HCT116 (cell line): ENCODE measurements at regions not wholly inside any gene's neighbourhood (a gene's known extent, or its start where the extent isn't known, plus 50 kb on each side); places are given as distances from the start of the nearest gene placed in this dataset.

Experiments
- ATAC-seq: fragments of 200-7000 bp; cut with Tn5 transposase; 2 replicates; pipeline ENCODE4 v1.9.1; 2020; ENCODE audit warnings: mild to moderate bottlenecking, moderate library complexity
- BruUV-seq: library from RNA; stranded (reverse); fragments of 400-500 nt; replicated peaks from 2 replicates; lab custom pipeline; 2021; lab: Mats Ljungman, UMichigan
- CTCF ChIA-PET: fragments of 300-600 bp; sonication (Branson Sonifier 250); formaldehyde crosslinking; loops from one replicate; lab custom pipeline; 2021; ENCODE audit warnings: antibody characterized with exemption; lab: Charles Lee
- POLR2A ChIA-PET: fragments of 300-600, 350-600 bp; sonication (Branson Sonifier 250); formaldehyde crosslinking; loops from one replicate; lab custom pipeline; 2021; ENCODE audit warnings: antibody characterized with exemption; lab: Charles Lee
- RAD21 ChIA-PET, 2 experiments: fragments of 300-600 bp; sonication (Branson Sonifier 250); formaldehyde crosslinking; loops; one replicate each; lab custom pipeline; 2023; ENCODE audit warnings: low total read pairs in 2 of 2; ENCODE audit not compliant: uncharacterized antibody in 2 of 2, unreplicated experiment in 2 of 2, low non-redundant PET in 1 of 2; lab: Charles Lee
- DNase-seq: peaks from one replicate; pipeline ENCODE4 v3.0.0-alpha.2; 2010; ENCODE audit warnings: low read depth, low spot score
- H2AFZ ChIP-seq: fragments of 200-600 bp; shearing (Covaris generic), sonication (generic); 2 replicates; pipeline ENCODE4 v1.6.1; 2017; ENCODE audit warnings: low read depth, mixed run types, mixed read lengths, antibody characterized with exemption, low read length; ENCODE audit not compliant: poor library complexity, severe bottlenecking
- H3K27ac ChIP-seq: 2 replicates; pipeline ENCODE4 v1.5.1; 2012; ENCODE audit warnings: low read depth, low read length
- H3K27me3 ChIP-seq: fragments of 200-600 bp; sonication (generic); 2 replicates; pipeline ENCODE4 v1.6.1; 2016; ENCODE audit warnings: mixed run types, low read length, mixed read lengths; ENCODE audit not compliant: insufficient read depth
- H3K36me3 ChIP-seq, 2 experiments: fragments of 200-500 bp in 1 of 2; fragments of 200-600 bp in 1 of 2; sonication (Bioruptor generic) in 1 of 2; sonication (generic) in 1 of 2; 2 replicates each; pipeline versions ENCODE4 v1.5.1 to v1.6.1; 2014 to 2016; ENCODE audit warnings: low read length in 2 of 2, inconsistent platforms in 1 of 2, mixed read lengths in 1 of 2, mixed run types in 1 of 2; ENCODE audit not compliant: insufficient read depth in 2 of 2, control insufficient read depth in 1 of 2
- H3K4me1 ChIP-seq, 2 experiments: fragments of 200-600 bp in 1 of 2; sonication (generic) in 1 of 2; 2 replicates each; pipeline versions ENCODE4 v1.5.1 to v1.6.1; 2012 to 2017; ENCODE audit warnings: low read length in 2 of 2, inconsistent platforms in 1 of 2, mild to moderate bottlenecking in 1 of 2, mixed read lengths in 1 of 2, mixed run types in 1 of 2, moderate library complexity in 1 of 2; ENCODE audit not compliant: insufficient read depth in 2 of 2, control insufficient read depth in 1 of 2
- H3K4me2 ChIP-seq: fragments of 200-600 bp; sonication (generic); 2 replicates; pipeline ENCODE4 v1.6.1; 2017; ENCODE audit warnings: mixed run types, low read length, mixed read lengths
- H3K4me3 ChIP-seq, 2 experiments: fragments of 200-600 bp in 1 of 2; sonication (generic) in 1 of 2; replicated peaks in 1 of 2; 2 replicates each; pipeline ENCODE4 v1.5.1; 2011 to 2016; ENCODE audit warnings: low read length in 2 of 2, control low read depth in 1 of 2, low read depth in 1 of 2, mild to moderate bottlenecking in 1 of 2, mixed read lengths in 1 of 2, mixed run types in 1 of 2
- H3K79me2 ChIP-seq: fragments of 200-600 bp; sonication (generic); 2 replicates; pipeline ENCODE4 v1.6.1; 2017; ENCODE audit warnings: mild to moderate bottlenecking, mixed run types, low read length, moderate library complexity, mixed read lengths; ENCODE audit not compliant: insufficient read depth
- H3K9ac ChIP-seq: fragments of 200-600 bp; sonication (generic); 2 replicates; pipeline ENCODE4 v1.6.1; 2016; ENCODE audit warnings: low read length, mixed read lengths
- H3K9me2 ChIP-seq: fragments of 200-600 bp; sonication (generic), shearing (Covaris generic); 2 replicates; pipeline ENCODE4 v1.6.1; 2017; ENCODE audit warnings: mixed run types, mild to moderate bottlenecking, moderate library complexity; ENCODE audit not compliant: insufficient read depth
- H3K9me3 ChIP-seq, 2 experiments: fragments of 200-500 bp in 1 of 2; fragments of 200-600 bp in 1 of 2; sonication (Bioruptor generic) in 1 of 2; sonication (generic) in 1 of 2; 2 replicates each; pipeline ENCODE4 v1.6.1; 2014 to 2017; ENCODE audit warnings: low read length in 2 of 2, mixed read lengths in 2 of 2, inconsistent platforms in 1 of 2, low read depth in 1 of 2, mild to moderate bottlenecking in 1 of 2, mixed run types in 1 of 2, moderate library complexity in 1 of 2; ENCODE audit not compliant: control insufficient read depth in 1 of 2, insufficient read depth in 1 of 2
- H4K20me1 ChIP-seq: fragments of 200-600 bp; sonication (generic), shearing (Covaris generic); 2 replicates; pipeline ENCODE4 v1.6.1; 2017; ENCODE audit warnings: mixed run types, mild to moderate bottlenecking, moderate library complexity; ENCODE audit not compliant: insufficient read depth
- ATF3 ChIP-seq: IDR thresholded peaks from 2 replicates; pipeline ENCODE4 v1.6.1; 2012
- CBX3 ChIP-seq: IDR thresholded peaks from 2 replicates; pipeline ENCODE4 v1.6.1; 2012; ENCODE audit warnings: low read depth
- CEBPB ChIP-seq: IDR thresholded peaks from 2 replicates; pipeline ENCODE4 v1.6.1; 2012; ENCODE audit warnings: low read depth
- EGR1 ChIP-seq: IDR thresholded peaks from 2 replicates; pipeline ENCODE4 v1.6.1; 2012; ENCODE audit warnings: low read depth
- ELF1 ChIP-seq: IDR thresholded peaks from 2 replicates; pipeline ENCODE4 v1.6.1; 2012; ENCODE audit warnings: low read depth, borderline replicate concordance
- EZH2phosphoT487 ChIP-seq: fragments of 200-600 bp; IDR thresholded peaks from 2 replicates; pipeline ENCODE4 v1.6.1; 2018; ENCODE audit warnings: antibody characterized with exemption, borderline replicate concordance
- FOSL1 ChIP-seq: IDR thresholded peaks from 2 replicates; pipeline ENCODE4 v1.6.1; 2012; ENCODE audit warnings: low read depth
- JUND ChIP-seq: IDR thresholded peaks from 2 replicates; pipeline ENCODE4 v1.6.1; 2012
- MAX ChIP-seq: IDR thresholded peaks from 2 replicates; pipeline ENCODE4 v1.6.1; 2012
- RAD21 ChIP-seq: IDR thresholded peaks from 2 replicates; pipeline ENCODE4 v1.6.1; 2012; ENCODE audit warnings: low read depth, mild to moderate bottlenecking
- SIN3A ChIP-seq: IDR thresholded peaks from 2 replicates; pipeline ENCODE4 v1.6.1; 2012; ENCODE audit warnings: low read depth
- SP1 ChIP-seq: IDR thresholded peaks from 2 replicates; pipeline ENCODE4 v1.6.1; 2012; ENCODE audit warnings: low read depth
- SRF ChIP-seq: IDR thresholded peaks from 2 replicates; pipeline ENCODE4 v1.6.1; 2012; ENCODE audit warnings: low read depth
- TCF7L2 ChIP-seq: IDR thresholded peaks from 2 replicates; pipeline ENCODE4 v1.7.0; 2011; ENCODE audit warnings: borderline replicate concordance, inconsistent platforms; ENCODE audit not compliant: insufficient read depth, insufficient read length; ENCODE audit errors: extremely low read depth
- YY1 ChIP-seq: IDR thresholded peaks from 2 replicates; pipeline ENCODE4 v1.6.1; 2011; ENCODE audit warnings: low read length, low read depth, moderate library complexity, mild to moderate bottlenecking; ENCODE audit not compliant: insufficient replicate concordance; ENCODE audit errors: extremely low read depth
- intact Hi-C: fragments of 100-400 bp; cut with micrococcal nuclease; formaldehyde crosslinking; loops from 2 replicates; pipeline ENCODE4 v1.10.0; 2022
- TF ChIP-seq, protein P1 (sequence below): IDR thresholded peaks from 2 replicates; pipeline ENCODE4 v1.6.1; 2011; ENCODE audit warnings: mild to moderate bottlenecking, low read length, moderate library complexity; ENCODE audit not compliant: insufficient replicate concordance; ENCODE audit errors: extremely low read depth
- TF ChIP-seq, protein P2 (sequence below): IDR thresholded peaks from 2 replicates; pipeline ENCODE4 v1.6.1; 2012; ENCODE audit warnings: low read depth

DNA sequence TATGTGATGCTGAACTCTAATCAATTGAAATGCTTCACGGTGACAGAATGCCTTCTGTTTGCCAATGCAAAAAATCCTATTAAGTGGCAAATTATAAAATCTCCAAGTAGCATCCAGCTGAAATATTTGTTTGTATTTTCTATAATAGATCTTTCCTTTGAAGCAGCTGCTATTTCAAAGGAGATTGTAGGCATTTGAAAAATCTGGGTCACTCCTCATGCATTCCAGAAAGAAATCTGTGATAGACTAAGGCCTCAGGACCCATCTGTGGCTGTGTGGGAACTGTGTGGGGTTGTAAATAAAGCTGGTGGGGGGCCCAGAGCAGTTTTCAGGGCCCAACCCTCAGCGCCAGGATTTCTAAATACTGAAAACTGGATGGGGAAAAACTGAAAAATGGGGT, 216.9 kb upstream of the ARG1 start:
- no peak for DNase-seq
- POLR2A ChIA-PET = no interaction called here
- Histone ChIP-seq H3K9me2 (no peaks in the 10 kb centered on the region), H3K9ac (no peak overlapping the region), H3K4me2 (no peak overlapping the region), H2AFZ (no peak overlapping the region), H3K36me3 (no peaks in the 10 kb centered on the region), H3K79me2 (no peaks in the 10 kb centered on the region), H4K20me1 (no peaks in the 10 kb centered on the region), H3K27me3 (no peaks in the 10 kb centered on the region), H3K4me3 (no peak overlapping the region), H3K27ac (no peak overlapping the region), H3K4me1 (no peaks in the 10 kb centered on the region), H3K9me3 (no peaks in the 10 kb centered on the region)
- RAD21 ChIA-PET = no interaction called here
- no peak for ATAC-seq
- no TSS peak for BruUV-seq
- intact Hi-C loops = no loop called here
- CTCF ChIA-PET = no interaction called here
- TF ChIP-seq ATF3 (no peak), SIN3A (no peak), EGR1 (no peak), TCF7L2 (no peak), YY1 (no peak), MAX (no peak), RAD21 (no peak), SRF (no peak), CEBPB (no peak), ELF1 (no peak), FOSL1 (no peak), EZH2phosphoT487 (no peak), JUND (no peak), SP1 (no peak), CBX3 (no peak)
- TF ChIP-seq, protein P1, sequence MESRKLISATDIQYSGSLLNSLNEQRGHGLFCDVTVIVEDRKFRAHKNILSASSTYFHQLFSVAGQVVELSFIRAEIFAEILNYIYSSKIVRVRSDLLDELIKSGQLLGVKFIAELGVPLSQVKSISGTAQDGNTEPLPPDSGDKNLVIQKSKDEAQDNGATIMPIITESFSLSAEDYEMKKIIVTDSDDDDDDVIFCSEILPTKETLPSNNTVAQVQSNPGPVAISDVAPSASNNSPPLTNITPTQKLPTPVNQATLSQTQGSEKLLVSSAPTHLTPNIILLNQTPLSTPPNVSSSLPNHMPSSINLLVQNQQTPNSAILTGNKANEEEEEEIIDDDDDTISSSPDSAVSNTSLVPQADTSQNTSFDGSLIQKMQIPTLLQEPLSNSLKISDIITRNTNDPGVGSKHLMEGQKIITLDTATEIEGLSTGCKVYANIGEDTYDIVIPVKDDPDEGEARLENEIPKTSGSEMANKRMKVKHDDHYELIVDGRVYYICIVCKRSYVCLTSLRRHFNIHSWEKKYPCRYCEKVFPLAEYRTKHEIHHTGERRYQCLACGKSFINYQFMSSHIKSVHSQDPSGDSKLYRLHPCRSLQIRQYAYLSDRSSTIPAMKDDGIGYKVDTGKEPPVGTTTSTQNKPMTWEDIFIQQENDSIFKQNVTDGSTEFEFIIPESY = no peak
- TF ChIP-seq, protein P2, sequence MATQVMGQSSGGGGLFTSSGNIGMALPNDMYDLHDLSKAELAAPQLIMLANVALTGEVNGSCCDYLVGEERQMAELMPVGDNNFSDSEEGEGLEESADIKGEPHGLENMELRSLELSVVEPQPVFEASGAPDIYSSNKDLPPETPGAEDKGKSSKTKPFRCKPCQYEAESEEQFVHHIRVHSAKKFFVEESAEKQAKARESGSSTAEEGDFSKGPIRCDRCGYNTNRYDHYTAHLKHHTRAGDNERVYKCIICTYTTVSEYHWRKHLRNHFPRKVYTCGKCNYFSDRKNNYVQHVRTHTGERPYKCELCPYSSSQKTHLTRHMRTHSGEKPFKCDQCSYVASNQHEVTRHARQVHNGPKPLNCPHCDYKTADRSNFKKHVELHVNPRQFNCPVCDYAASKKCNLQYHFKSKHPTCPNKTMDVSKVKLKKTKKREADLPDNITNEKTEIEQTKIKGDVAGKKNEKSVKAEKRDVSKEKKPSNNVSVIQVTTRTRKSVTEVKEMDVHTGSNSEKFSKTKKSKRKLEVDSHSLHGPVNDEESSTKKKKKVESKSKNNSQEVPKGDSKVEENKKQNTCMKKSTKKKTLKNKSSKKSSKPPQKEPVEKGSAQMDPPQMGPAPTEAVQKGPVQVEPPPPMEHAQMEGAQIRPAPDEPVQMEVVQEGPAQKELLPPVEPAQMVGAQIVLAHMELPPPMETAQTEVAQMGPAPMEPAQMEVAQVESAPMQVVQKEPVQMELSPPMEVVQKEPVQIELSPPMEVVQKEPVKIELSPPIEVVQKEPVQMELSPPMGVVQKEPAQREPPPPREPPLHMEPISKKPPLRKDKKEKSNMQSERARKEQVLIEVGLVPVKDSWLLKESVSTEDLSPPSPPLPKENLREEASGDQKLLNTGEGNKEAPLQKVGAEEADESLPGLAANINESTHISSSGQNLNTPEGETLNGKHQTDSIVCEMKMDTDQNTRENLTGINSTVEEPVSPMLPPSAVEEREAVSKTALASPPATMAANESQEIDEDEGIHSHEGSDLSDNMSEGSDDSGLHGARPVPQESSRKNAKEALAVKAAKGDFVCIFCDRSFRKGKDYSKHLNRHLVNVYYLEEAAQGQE = no peak
